Peyer's patch (tissue), 4 donors: ENCODE measurements at regions not wholly inside any gene's neighbourhood (a gene's known extent, or its start where the extent isn't known, plus 50 kb on each side); places are given as distances from the start of the nearest gene placed in this dataset.

ENCODE experiments used
- DNase-seq, 3 donors: peaks; one replicate each; pipeline ENCODE4 v3.0.0-alpha.2; 2017 to 2019
- H3K27ac ChIP-seq, 4 donors: fragments of 200-600 bp; sonication (generic); one replicate each; pipeline ENCODE4 v1.5.1; 2016 to 2019
- H3K27me3 ChIP-seq, 2 donors: fragments of 200-600 bp; sonication (generic); one replicate each; pipeline ENCODE4 v1.5.1; 2019
- H3K36me3 ChIP-seq, 3 donors: fragments of 200-600 bp; sonication (generic); one replicate each; pipeline ENCODE4 v1.5.1; 2016 to 2019
- H3K4me1 ChIP-seq, 4 donors: fragments of 200-600 bp; sonication (generic); one replicate each; pipeline ENCODE4 v1.5.1; 2016 to 2019
- H3K4me3 ChIP-seq, 4 donors: fragments of 200-600 bp; sonication (generic); 1 replicate in 3 of 4; 2 replicates in 1 of 4; pipeline ENCODE4 v1.5.1; 2016 to 2019; ENCODE audit warnings: mild to moderate bottlenecking in 1 of 4
- H3K9me3 ChIP-seq, 4 donors: fragments of 200-600 bp; sonication (generic); one replicate each; pipeline ENCODE4 v1.5.1; 2016 to 2019; ENCODE audit warnings: mild to moderate bottlenecking in 1 of 4
- CTCF ChIP-seq, 6 experiments: fragments of 450-650 bp in 4 of 6; fragments of 200-600 bp in 2 of 6; sonication (generic) in 1 of 6; IDR thresholded peaks; one replicate each; pipeline ENCODE4 v1.5.1; 2017 to 2019; ENCODE audit warnings: antibody characterized with exemption in 6 of 6, mild to moderate bottlenecking in 3 of 6, moderate library complexity in 1 of 6
- POLR2A ChIP-seq, 2 donors: fragments of 450-650 bp; IDR thresholded peaks; one replicate each; pipeline ENCODE4 v1.5.1; 2017; ENCODE audit warnings: antibody characterized with exemption in 2 of 2, mild to moderate bottlenecking in 2 of 2, moderate library complexity in 2 of 2

- TF ChIP-seq CTCF (IDR thresholded peaks at IDR 0.05) (no peak), POLR2A (IDR thresholded peaks at IDR 0.05) (no peak)
- Histone ChIP-seq H3K27ac (no peak overlapping the region), H3K36me3 (no peaks in the 10 kb centered on the region), H3K9me3 (no peaks in the 10 kb centered on the region), H3K27me3 (no peaks in the 10 kb centered on the region), H3K4me1 (no peaks in the 10 kb centered on the region), H3K4me3 (no peak overlapping the region)
- no peak for DNase-seq
Measured at GRCh38 chr6:169913096-169913638, 161.7 kb downstream of the ERMARD start.

GRCh38 chr6:169912266-169913095 lies 161.1 kb downstream of the ERMARD start:
- H3K36me3 ChIP-seq = no peaks in the 10 kb centered on the region
- no peak overlapping the region for H3K27ac ChIP-seq
- TF ChIP-seq POLR2A (IDR thresholded peaks at IDR 0.05) (no peak), CTCF (IDR thresholded peaks at IDR 0.05) (no peak)
- H3K9me3 ChIP-seq = no peaks in the 10 kb centered on the region
- DNase-seq = no peak
- no peaks in the 10 kb centered on the region for H3K27me3 ChIP-seq
- H3K4me3 ChIP-seq = no peak overlapping the region
- H3K4me1 ChIP-seq = no peaks in the 10 kb centered on the region

DNA sequence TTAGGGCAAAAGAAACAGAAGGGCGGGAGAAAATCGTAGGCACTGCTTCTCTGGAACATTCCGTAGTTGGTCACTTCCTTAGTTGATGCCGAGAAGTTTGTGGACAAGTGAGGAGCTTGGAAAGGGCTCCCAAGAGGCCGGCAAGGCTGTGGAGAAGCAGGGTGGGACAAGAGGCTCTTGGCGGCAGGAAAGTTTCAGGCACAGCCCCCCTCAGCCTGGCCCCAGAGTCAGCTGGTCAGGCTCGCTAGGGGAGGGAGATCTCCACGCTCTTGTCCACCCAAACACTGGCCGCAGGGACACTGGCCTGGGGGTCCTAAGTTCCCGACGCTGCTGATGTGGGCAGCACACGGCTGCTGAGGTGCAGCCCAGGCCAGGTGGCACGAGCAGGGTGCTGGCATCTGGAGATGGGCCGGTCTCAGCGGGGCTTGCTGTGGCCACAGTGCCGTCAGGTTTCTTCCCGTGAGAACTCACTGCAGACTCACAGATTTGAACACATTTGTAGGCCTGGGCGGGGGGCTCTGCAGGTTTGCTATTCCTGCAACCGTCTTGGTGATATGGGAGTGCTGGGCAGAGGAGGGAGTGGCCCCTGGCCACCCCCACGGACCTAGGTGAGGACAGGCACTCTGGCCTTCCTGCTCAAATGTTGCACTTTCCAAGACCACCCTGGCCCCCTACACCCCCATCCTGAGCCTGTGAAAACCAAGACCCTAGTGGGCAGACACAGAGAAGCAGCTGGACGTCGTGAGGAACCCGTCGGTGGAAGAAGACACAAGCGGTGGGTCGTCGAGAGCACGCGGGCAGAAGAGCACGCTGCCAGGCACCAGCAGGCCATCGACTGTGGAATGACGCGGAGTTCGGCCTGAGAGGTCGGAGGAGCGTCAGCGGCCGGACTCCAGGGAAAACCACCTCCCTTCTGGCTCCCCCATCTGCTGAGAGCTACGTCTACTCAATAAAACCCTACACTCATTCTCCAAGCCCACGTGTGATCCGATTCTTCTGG lies 160.1 kb downstream of the ERMARD start:
- DNase-seq = no peak
- H3K9me3 ChIP-seq = no peaks in the 10 kb centered on the region
- H3K4me3 ChIP-seq = no peak overlapping the region
- H3K36me3 ChIP-seq = no peaks in the 10 kb centered on the region
- H3K27ac ChIP-seq = no peak overlapping the region
- H3K27me3 ChIP-seq = no peaks in the 10 kb centered on the region
- no peak for TF ChIP-seq POLR2A (IDR thresholded peaks at IDR 0.05)
- no peak for TF ChIP-seq CTCF (IDR thresholded peaks at IDR 0.05)
- no peaks in the 10 kb centered on the region for H3K4me1 ChIP-seq

DNA sequence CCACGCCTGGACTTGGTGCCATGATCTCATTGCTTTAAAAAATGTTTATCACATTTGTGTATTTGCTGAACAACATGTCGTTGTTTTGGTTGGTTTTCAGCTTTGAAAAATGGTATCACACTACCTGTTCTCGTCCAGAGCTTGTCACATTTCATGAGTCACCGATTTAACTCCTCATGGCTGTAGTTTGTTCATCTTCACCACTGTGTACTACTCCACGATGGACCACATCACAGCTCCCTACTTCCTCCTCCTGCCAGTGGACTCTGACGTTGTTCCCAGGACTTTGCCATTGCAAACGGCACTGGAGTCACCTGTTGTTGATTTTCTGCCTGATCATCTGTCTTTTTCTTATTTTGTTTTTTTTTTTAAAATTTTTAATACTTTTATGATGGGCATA lies 157.7 kb downstream of the ERMARD start:
- TF ChIP-seq POLR2A (IDR thresholded peaks at IDR 0.05) (no peak), CTCF (IDR thresholded peaks at IDR 0.05) (no peak)
- Histone ChIP-seq H3K4me1 (no peaks in the 10 kb centered on the region), H3K9me3 (no peaks in the 10 kb centered on the region), H3K36me3 (no peaks in the 10 kb centered on the region), H3K27me3 (no peaks in the 10 kb centered on the region), H3K27ac (no peak overlapping the region), H3K4me3 (no peak overlapping the region)
- no peak for DNase-seq

DNA sequence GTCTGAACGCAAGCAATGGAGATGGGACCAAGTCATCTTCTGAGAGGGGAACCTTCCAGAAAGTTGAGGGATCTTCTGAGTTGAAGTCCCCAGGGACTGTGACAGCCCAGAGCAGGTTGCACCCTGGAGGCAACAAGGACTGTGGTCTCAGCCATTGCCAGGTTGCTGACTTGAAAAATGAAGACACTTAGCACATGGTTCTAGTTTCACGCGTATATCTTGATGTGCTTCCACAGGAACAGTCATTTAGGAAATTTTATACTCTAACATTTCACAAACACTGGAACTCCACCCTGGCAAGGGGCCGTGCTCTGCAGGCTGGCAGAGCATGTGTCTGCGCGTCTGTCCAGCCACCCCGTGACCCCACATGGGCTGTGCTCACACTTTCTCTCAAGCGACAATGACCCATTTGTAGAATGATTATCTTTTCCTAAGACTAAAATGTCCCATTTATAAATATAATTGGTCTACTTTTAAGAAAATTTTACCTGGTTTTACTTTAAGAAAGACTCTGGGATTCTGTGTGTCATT lies 157.0 kb downstream of the ERMARD start:
- H3K36me3 ChIP-seq = no peaks in the 10 kb centered on the region
- H3K27ac ChIP-seq = no peak overlapping the region
- H3K4me3 ChIP-seq = no peak overlapping the region
- DNase-seq = no peak
- H3K4me1 ChIP-seq = no peaks in the 10 kb centered on the region
- no peaks in the 10 kb centered on the region for H3K27me3 ChIP-seq
- no peaks in the 10 kb centered on the region for H3K9me3 ChIP-seq
- TF ChIP-seq CTCF (IDR thresholded peaks at IDR 0.05) (no peak), POLR2A (IDR thresholded peaks at IDR 0.05) (no peak)
